ENCODE measurements at regions not wholly inside any gene's neighbourhood (a gene's known extent, or its start where the extent isn't known, plus 50 kb on each side); places are given as distances from the start of the nearest gene placed in this dataset.

- Histone ChIP-seq H3K18ac (ENCODE audit: extremely low read depth, low read length) (no peak overlapping the region), H3K9me3 (ENCODE audit: insufficient read depth in 2 of 2, low read depth in 1 of 2, low read length in 1 of 2) (no peaks in the 10 kb centered on the region), H4K91ac (replicated peaks; ENCODE audit: insufficient read length, low read length) (no peak overlapping the region), H2BK20ac (ENCODE audit: low read length) (no peak overlapping the region), H3K23ac (ENCODE audit: insufficient read length) (no peak overlapping the region), H3K9ac (replicated peaks in 1 of 4; ENCODE audit: extremely low read depth in 1 of 4, low read depth in 3 of 4, low read length in 3 of 4) (no peak overlapping the region), H3K4ac (replicated peaks; ENCODE audit: insufficient read length, low read depth, low read length) (no peak overlapping the region), H4K8ac (ENCODE audit: extremely low read depth, insufficient read depth, low read length) (no peak overlapping the region), H4K20me1 (replicated peaks in 1 of 2; ENCODE audit: control insufficient read depth in 1 of 2, insufficient read depth in 2 of 2, low read length in 2 of 2) (no peaks in the 10 kb centered on the region), H2BK15ac (ENCODE audit: low read length) (no peak overlapping the region), H3K56ac (replicated peaks; ENCODE audit: insufficient read length, low read depth, low read length) (no peak overlapping the region), H2BK120ac (replicated peaks; ENCODE audit: low read depth, low read length) (no peak overlapping the region), H3K4me3 (ENCODE audit: extremely low read depth in 1 of 4, insufficient read depth in 2 of 4, low read depth in 3 of 4, low read length in 4 of 4) (no peak overlapping the region), H2BK5ac (ENCODE audit: low read depth, low read length) (no peak overlapping the region), H2AFZ (ENCODE audit: low read length) (no peak overlapping the region), H3K4me1 (replicated peaks in 1 of 4; ENCODE audit: control insufficient read depth in 3 of 4, insufficient read depth in 4 of 4, low read length in 3 of 4) (no peaks in the 10 kb centered on the region), H4K5ac (ENCODE audit: insufficient read length, low read depth, low read length) (no peak overlapping the region), H3K14ac (ENCODE audit: insufficient read length) (no peak overlapping the region), H2AK5ac (ENCODE audit: low read depth, low read length) (no peak overlapping the region), H3K79me2 (ENCODE audit: control insufficient read depth in 1 of 2, insufficient read depth in 2 of 2, low read length in 2 of 2) (no peaks in the 10 kb centered on the region), H2BK12ac (ENCODE audit: low read depth, low read length) (no peak overlapping the region), H3K36me3 (ENCODE audit: control insufficient read depth in 2 of 4, insufficient read depth in 4 of 4, low read length in 3 of 4) (no peaks in the 10 kb centered on the region), H3K4me2 (ENCODE audit: insufficient read depth in 1 of 2, low read depth in 2 of 2, low read length in 2 of 2) (no peak overlapping the region), H3K27me3 (replicated peaks in 1 of 4; ENCODE audit: control insufficient read depth in 3 of 4, extremely low read depth in 1 of 4, insufficient read depth in 3 of 4, low read length in 3 of 4) (no peaks in the 10 kb centered on the region), H3K23me2 (ENCODE audit: low read depth, low read length) (no peaks in the 10 kb centered on the region), H3K27ac (ENCODE audit: low read depth, low read length) (no peak overlapping the region), H3K79me1 (ENCODE audit: low read depth, low read length) (no peaks in the 10 kb centered on the region)
- DNase-seq (ENCODE audit: low read depth in 1 of 2, low spot score in 2 of 2) (no peak), FAIRE-seq (no peak)
- POLR2A ChIA-PET (ENCODE audit: partially characterized antibody) = no interaction called here
- 59% methylated on average over 5 of the region's 5 CpGs; no CpG with 5 or more reads in 1 of the 2 experiments for WGBS, 2 experiments (ENCODE audit: extremely low coverage in 1 of 2, insufficient coverage in 1 of 2, insufficient read length in 1 of 2, insufficient replicate concordance in 2 of 2, low coverage in 1 of 2, low lambda C conversion rate in 2 of 2, missing lambda C conversion rate in 1 of 2)
- CTCF ChIA-PET (ENCODE audit: partially characterized antibody) = interaction anchor here (0.7 to 1.2 kb wide), 4 partner anchors 20 to 584 kb away, joined by 3 to 4 read pairs (median 3); no protein-coding TSS in a partner anchor
- TF ChIP-seq JUN (IDR thresholded peaks at IDR 0.05; ENCODE audit: low read depth, low read length) (no peak), MAX (IDR thresholded peaks at IDR 0.05) (no peak)
These were observed 152.7 kb downstream of the SUCNR1 start for GRCh38 chr3:152026033-152026556.
